GM13977 (cell line): ENCODE measurements at regions not wholly inside any gene's neighbourhood (a gene's known extent, or its start where the extent isn't known, plus 50 kb on each side); places are given as distances from the start of the nearest gene placed in this dataset.

Experiments
- DNase-seq: peaks from one replicate; pipeline ENCODE4 v3.0.0; 2012; ENCODE audit warnings: low spot score
- CTCF ChIP-seq: IDR thresholded peaks from 2 replicates; pipeline ENCODE4 v1.5.1; 2012; ENCODE audit warnings: mild to moderate bottlenecking, control low read depth; ENCODE audit not compliant: insufficient read depth; ENCODE audit errors: extremely low read depth, missing control alignments
- in situ Hi-C: fragments of 300-500 bp; cut with MboI; formaldehyde crosslinking; loops from one replicate; pipeline ENCODE4 v1.12.0; 2022; ENCODE audit warnings: low sequenced_read_pairs, low pct_unique_long_range_greater_than_20kb, mixed read lengths, inconsistent platforms; ENCODE audit not compliant: unreplicated experiment

DNA sequence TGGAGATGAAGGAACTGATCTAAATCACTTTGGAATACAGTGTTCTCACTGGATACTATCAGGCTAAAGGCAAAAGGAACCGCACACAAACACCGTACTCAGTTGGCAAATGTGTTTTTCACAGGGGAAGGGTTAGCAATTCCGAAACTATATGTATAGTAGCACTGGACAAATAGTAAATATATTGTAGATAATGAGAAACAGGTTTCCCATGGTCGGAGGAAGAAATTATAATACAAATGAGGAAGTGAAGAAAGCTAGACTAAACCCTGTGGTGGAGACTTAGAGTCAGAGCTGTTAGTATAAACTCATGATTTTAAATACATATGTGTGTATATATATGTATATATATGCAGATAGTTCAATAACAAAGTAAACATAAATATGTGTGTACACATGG lies 414.1 kb upstream of the SALL1 start:
- no peak for TF ChIP-seq CTCF
- DNase-seq, result no peak

GRCh38 chr16:51562891-51563290 lies 411.8 kb upstream of the SALL1 start:
- in situ Hi-C loops, result no loop called here

More for the DNA sequence above, 414.1 kb upstream of the SALL1 start:
- in situ Hi-C loops, result no loop called here

DNA sequence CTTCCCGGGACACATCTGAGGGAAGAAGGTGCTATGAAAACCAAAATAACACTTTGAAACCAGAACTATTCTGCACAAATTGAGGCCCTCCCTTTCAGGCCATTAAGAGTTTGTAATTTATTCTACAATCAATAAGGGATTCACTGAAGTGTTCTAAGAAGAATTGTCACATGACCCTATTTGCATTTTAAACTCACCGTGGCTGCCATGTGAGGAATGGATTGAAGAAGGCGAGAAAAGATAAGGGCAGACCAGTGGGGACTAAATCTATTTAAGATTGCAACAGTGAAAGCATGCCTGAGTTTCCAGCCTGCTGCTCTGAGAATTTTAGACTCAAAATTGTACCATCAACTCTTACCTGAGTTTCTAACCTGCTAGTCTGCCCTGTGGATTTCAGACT lies 408.8 kb upstream of the SALL1 start:
- in situ Hi-C loops, result no loop called here
- DNase-seq, result no peak
- no peak for TF ChIP-seq CTCF

More at GRCh38 chr16:51562891-51563290, 411.8 kb upstream of the SALL1 start:
- TF ChIP-seq CTCF, result no peak
- no peak for DNase-seq

GRCh38 chr16:51557670-51558069 lies 406.6 kb upstream of the SALL1 start:
- TF ChIP-seq CTCF, result no peak
- no peak for DNase-seq
- in situ Hi-C loops, result no loop called here

DNA sequence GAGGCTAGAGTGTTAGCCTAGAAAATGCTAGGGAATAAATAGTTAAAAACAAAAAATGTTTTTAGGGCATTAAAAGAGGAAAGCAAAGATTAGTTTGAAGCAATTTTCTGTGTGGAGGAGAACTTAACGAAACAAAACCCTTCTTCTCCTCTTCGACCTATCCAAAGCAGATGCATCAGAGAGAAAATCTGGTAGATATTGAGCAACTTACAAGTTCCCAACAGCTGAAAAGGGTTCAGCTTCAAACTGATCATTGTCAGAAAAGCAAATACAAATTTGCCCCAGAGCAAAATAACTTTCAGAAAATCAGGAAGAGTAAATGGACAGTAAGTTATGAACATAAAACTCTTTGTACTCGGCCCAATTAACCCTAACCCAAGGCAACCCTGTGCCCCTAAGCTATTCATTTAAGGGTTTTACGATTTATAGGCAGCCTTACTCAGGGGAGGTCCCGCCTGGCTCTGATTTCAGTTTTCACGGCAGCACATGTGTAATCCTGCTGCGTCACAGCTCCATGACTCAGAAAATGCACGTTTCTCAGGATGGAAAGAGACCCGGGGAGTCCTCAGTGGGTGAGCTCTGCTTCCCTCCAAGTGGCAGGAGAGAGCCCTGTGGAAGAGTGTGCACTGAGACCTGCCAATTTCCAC lies 405.7 kb upstream of the SALL1 start:
- TF ChIP-seq CTCF, result no peak
- DNase-seq, result no peak
- in situ Hi-C loops, result no loop called here

- no peak for TF ChIP-seq CTCF
- in situ Hi-C loops, result no loop called here
- no peak for DNase-seq
Measured at GRCh38 chr16:51553910-51554309, 402.8 kb upstream of the SALL1 start.
